Pancreas (tissue), 10 donors: ENCODE measurements at regions not wholly inside any gene's neighbourhood (a gene's known extent, or its start where the extent isn't known, plus 50 kb on each side); places are given as distances from the start of the nearest gene placed in this dataset.

Experiments
- ATAC-seq, 4 donors: fragments of 200-7000 bp; cut with Tn5 transposase; one replicate each; pipeline versions ENCODE4 v1.8.0 to v1.9.1; 2020; ENCODE audit warnings: mild to moderate bottlenecking in 4 of 4, moderate library complexity in 4 of 4
- DNase-seq, 6 donors: peaks; one replicate each; pipeline ENCODE4 v3.0.0-alpha.2; 2020
- FAIRE-seq: peaks from 2 replicates; lab custom pipeline; 2012; peaks lifted over from hg19 to GRCh38; lab: Jason Lieb, UNC
- H3K27ac ChIP-seq, 4 donors: fragments of 200-600 bp; sonication (generic); 1 replicate in 3 of 4; 2 replicates in 1 of 4; pipeline versions ENCODE4 v1.5.0 to v1.8.0; 2020
- H3K27me3 ChIP-seq, 4 donors: fragments of 200-600 bp; one replicate each; pipeline ENCODE4 v1.8.0; 2021
- H3K36me3 ChIP-seq, 3 donors: fragments of 200-600 bp; sonication (generic) in 1 of 3; one replicate each; pipeline versions ENCODE4 v1.5.0 to v1.8.0; 2020 to 2021
- H3K4me1 ChIP-seq, 3 donors: fragments of 200-600 bp; one replicate each; pipeline ENCODE4 v1.8.0; 2021
- H3K4me3 ChIP-seq, 4 donors: fragments of 200-600 bp; sonication (generic) in 2 of 4; one replicate each; pipeline versions ENCODE4 v1.5.0 to v1.8.0; 2020 to 2021
- H3K9me3 ChIP-seq, 4 donors: fragments of 200-600 bp; one replicate each; pipeline ENCODE4 v1.8.0; 2021
- WGBS, 2 donors: extraction: QIAGEN DNeasy Blood & Tissue Kit; methylation state at CpG; one replicate each; pipeline ENCODE4 v1.1.7; 2013; 5-methylcytosine and 5-hydroxymethylcytosine counted together
- intact Hi-C, 3 donors: fragments of 100-400 bp; cut with DNase I; formaldehyde crosslinking; loops; one replicate each; pipeline versions ENCODE4 v1.11.1 to v1.14.2; 2022
- TF ChIP-seq, protein P1 (sequence below), 4 donors: fragments of 200-600 bp; sonication (generic) in 3 of 4; IDR thresholded peaks; one replicate each; pipeline versions ENCODE4 v1.5.0 to v1.8.0; 2021; ENCODE audit warnings: antibody characterized with exemption in 4 of 4
- donor health status: healthy with polysubstance abuse.
- donor health status: DM: no; HTN: no; CAD: no; lungs with moderate emphysema.
- donor health status: DM: no; HTN: no; CAD: no.
- donor health status: control.
- donor health status: control.
- donor health status: Bipolar disorder and iron deficiency.
- donor health status: DM: yes; HTN: yes; CAD: no.
- donor health status: DM: no; HTN: no; CAD: no.
- donor health status: DM: no; HTN: no; CAD: no.
- donor health status: DM: yes; HTN: yes; CAD: no.

DNA sequence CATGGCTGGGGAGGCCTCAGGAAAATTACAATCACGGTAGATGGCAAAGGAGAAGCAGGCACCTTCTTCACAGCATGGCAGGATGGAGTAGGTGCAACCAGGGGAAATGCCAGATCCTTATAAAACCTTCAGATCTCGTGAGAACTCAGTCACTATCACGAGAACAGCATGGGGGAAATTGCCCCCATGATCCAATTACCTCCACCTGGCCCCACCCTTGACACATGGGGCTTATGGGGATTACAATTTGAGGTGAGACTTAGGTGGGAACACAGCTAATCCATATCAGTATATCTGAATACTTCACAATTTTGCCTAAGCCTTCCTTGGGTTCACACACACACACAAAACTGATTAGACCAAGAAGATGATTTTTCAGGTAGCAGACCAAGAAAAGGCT is 145.1 kb upstream of the COL1A2 start:
- Histone ChIP-seq H3K27ac (no peak overlapping the region), H3K27me3 (no peaks in the 10 kb centered on the region), H3K4me1 (no peaks in the 10 kb centered on the region), H3K9me3 (no peaks in the 10 kb centered on the region), H3K4me3 (no peak overlapping the region), H3K36me3 (no peaks in the 10 kb centered on the region)
- DNase-seq (no peak), FAIRE-seq (no peak), ATAC-seq (no peak)
- intact Hi-C loops = no loop called here
- TF ChIP-seq, protein P1, sequence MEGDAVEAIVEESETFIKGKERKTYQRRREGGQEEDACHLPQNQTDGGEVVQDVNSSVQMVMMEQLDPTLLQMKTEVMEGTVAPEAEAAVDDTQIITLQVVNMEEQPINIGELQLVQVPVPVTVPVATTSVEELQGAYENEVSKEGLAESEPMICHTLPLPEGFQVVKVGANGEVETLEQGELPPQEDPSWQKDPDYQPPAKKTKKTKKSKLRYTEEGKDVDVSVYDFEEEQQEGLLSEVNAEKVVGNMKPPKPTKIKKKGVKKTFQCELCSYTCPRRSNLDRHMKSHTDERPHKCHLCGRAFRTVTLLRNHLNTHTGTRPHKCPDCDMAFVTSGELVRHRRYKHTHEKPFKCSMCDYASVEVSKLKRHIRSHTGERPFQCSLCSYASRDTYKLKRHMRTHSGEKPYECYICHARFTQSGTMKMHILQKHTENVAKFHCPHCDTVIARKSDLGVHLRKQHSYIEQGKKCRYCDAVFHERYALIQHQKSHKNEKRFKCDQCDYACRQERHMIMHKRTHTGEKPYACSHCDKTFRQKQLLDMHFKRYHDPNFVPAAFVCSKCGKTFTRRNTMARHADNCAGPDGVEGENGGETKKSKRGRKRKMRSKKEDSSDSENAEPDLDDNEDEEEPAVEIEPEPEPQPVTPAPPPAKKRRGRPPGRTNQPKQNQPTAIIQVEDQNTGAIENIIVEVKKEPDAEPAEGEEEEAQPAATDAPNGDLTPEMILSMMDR (IDR thresholded peaks at IDR 0.05) = no peak
- WGBS, 2 donors = 76 to 81% methylated on average over 3 of the region's 3 CpGs

DNA sequence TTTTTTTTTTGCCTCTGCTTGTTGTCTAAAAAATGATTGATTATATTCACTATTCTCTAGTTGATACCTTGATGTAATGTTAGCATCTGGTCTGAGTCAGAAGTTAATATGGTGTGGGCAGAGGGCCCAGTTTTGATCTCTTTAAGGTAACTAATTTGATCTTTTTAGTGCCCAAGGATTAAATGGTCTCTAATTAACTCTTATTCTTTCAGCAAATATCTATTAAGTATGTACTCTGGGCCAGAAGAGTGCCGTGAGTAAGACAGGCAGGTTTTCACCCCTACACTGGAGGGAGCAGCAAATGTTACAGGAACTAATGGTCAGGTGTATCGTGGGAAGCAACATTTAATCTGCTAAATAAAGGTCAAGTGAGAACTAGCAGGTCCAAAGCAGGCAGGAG is 144.6 kb upstream of the COL1A2 start:
- ATAC-seq (peak in 3 of 4 donors; percentile 38 to 77 (median 55)), DNase-seq (no peak), FAIRE-seq (no peak)
- intact Hi-C loops = no loop called here
- Histone ChIP-seq H3K9me3 (no peaks in the 10 kb centered on the region), H3K4me1 (no peaks in the 10 kb centered on the region), H3K4me3 (no peak overlapping the region), H3K27me3 (no peaks in the 10 kb centered on the region), H3K27ac (no peak overlapping the region), H3K36me3 (no peaks in the 10 kb centered on the region)
- WGBS, 2 donors = 34 to 43% methylated on average over 2 of the region's 2 CpGs
- TF ChIP-seq, protein P1 (IDR thresholded peaks at IDR 0.05) = no peak

DNA sequence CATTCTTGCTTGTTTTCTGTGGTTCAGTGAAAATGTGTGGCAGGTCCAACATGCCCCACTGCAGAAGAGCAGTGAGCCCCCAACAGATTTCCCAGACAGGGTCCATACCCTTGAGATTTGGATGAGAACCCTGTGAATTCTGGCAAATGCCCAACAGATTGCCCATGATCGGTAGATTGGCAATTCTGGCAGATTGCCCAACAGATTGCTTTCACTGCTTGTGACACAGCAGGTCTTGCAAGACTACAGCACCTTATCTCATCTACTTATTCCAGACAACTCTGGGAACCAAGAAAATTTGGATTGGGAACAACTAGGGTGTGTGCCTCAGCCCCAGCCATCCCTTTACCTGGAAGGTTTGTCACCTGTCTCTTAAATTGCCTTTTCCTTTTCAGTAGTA is 143.7 kb upstream of the COL1A2 start:
- TF ChIP-seq, protein P1 (IDR thresholded peaks at IDR 0.05) = no peak
- no peak overlapping the region for H3K4me3 ChIP-seq
- DNase-seq = peak in 1 of 6 donors; percentile 10
- intact Hi-C loops = no loop called here
- no peaks in the 10 kb centered on the region for H3K4me1 ChIP-seq
- 14 to 15% methylated on average over 1 of the region's 1 CpG for WGBS, 2 donors
- no peaks in the 10 kb centered on the region for H3K9me3 ChIP-seq
- no peaks in the 10 kb centered on the region for H3K36me3 ChIP-seq
- ATAC-seq = no peak
- H3K27me3 ChIP-seq = no peaks in the 10 kb centered on the region
- no peak overlapping the region for H3K27ac ChIP-seq
- FAIRE-seq = no peak

DNA sequence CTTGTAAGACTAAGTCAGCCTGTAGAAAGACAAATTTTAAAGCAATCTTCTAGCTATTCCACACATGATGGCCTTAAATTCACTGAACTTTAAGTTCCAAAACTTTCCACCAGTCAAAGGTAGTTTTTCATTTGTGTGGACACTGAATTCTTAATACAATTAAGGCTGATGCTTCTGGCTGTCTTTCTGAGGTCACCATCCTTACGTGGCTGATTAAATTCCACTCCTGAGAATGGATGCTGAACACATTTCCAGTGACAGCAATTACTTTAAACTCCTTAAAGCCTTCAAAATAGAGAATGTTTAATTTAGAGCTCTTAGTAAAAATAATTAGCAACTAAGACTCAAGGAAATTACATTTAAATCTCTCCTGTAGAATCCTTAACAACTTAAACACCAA is 142.6 kb upstream of the COL1A2 start:
- intact Hi-C loops = no loop called here
- H3K4me1 ChIP-seq = no peaks in the 10 kb centered on the region
- H3K27me3 ChIP-seq = no peaks in the 10 kb centered on the region
- 82 to 96% methylated on average over 1 of the region's 1 CpG for WGBS, 2 donors
- H3K36me3 ChIP-seq = no peaks in the 10 kb centered on the region
- DNase-seq (no peak), ATAC-seq (no peak), FAIRE-seq (no peak)
- TF ChIP-seq, protein P1 (IDR thresholded peaks at IDR 0.05) = no peak
- H3K9me3 ChIP-seq = no peaks in the 10 kb centered on the region
- no peak overlapping the region for H3K27ac ChIP-seq
- H3K4me3 ChIP-seq = no peak overlapping the region

DNA sequence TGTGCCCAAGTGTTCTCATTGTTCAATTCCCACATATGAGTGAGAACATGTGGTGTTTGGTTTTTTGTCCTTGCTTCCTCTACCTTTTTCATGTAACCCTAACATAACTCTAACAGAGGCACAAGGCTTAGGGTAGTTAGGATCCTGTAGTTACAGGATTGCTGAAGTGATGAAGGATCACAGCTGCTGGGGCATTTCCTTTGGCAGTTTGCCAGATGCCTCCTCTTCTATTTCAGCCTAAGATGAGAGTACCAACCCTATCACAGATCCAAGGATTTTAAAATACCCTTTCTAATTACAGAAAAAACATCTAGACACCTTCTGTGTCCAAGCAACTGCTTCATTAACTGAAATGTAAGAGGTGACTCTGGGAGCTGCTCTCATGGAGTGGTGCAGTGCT is 141.7 kb upstream of the COL1A2 start:
- no peak overlapping the region for H3K27ac ChIP-seq
- no peaks in the 10 kb centered on the region for H3K36me3 ChIP-seq
- intact Hi-C loops = no loop called here
- no peak for ATAC-seq
- DNase-seq = no peak
- FAIRE-seq = no peak
- no peaks in the 10 kb centered on the region for H3K4me1 ChIP-seq
- no peaks in the 10 kb centered on the region for H3K27me3 ChIP-seq
- TF ChIP-seq, protein P1 (IDR thresholded peaks at IDR 0.05) = no peak
- H3K4me3 ChIP-seq = no peak overlapping the region
- no peaks in the 10 kb centered on the region for H3K9me3 ChIP-seq
